CD4-positive, alpha-beta T cell treated with Interleukin-1 beta for 1 hour (primary cell): ENCODE measurements at regions not wholly inside any gene's neighbourhood (a gene's known extent, or its start where the extent isn't known, plus 50 kb on each side); places are given as distances from the start of the nearest gene placed in this dataset.
"Not testable (repeated sequence)": the region's sequence is repeated elsewhere in the genome, so short reads cannot be mapped to it uniquely, and the experiment has no call there.

ENCODE experiments used
- DNase-seq, 2 donors: peaks; one replicate each; pipeline ENCODE4 v3.0.0-alpha.2; 2020 to 2022

DNA sequence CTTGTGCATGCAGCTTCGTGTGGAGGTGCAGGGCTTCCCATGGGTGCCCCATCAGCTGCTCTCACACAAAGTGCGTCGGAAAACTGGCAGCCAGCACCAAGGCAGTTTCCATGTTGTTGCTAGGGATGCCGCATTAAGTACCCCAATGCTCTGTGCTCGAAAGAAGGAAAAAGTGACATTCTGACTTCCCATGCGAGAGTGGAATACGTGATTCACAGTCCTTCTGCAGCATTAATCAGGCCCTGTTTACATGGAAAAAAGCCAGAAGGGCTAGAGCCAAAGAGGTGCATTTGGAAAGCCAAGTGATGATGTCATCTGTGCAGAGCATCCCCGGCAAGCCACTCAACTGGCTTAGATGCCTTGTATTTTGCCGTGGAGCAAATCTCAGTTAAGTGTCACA, 258.3 kb downstream of the GATA3 start:
- no peak for DNase-seq

DNA sequence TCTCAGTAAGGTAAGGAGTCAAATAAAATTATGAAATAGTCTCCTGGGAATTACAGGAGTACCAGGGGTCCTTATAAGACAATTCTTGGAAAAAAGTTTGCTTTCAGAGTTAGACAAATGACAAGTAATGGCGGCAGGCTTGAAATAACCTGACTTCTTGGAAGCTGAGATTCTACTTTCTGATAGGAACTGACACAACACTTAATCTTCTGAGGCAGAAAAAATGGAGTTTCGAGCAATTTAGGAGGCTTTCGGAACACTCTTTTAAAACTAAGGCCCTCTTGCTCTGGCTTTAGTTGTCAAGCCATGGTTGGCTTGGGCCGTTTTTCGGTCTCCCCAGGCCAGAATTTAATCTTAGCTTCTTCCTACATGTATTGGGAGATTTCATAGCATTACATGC, 260.0 kb downstream of the GATA3 start:
- no peak for DNase-seq

DNA sequence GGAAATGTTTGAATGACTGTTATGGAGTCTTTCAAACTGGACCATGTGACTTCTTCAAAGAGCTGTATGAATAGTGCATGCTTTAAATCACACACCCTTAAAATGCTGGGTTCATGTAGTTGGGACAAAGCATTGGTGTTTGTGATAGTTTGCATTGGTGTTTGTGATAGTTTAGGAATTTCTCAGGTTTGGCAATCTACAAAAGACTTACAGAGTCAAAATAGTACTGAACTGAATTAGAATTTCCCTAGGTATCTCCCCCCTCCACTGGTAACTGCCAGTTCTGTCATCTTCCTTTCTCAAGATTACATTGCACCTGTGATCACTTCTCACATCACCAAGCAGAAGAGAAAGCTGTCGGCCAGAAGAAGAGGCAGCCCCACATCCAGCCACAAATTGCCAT, 261.1 kb downstream of the GATA3 start:
- no peak for DNase-seq

GRCh38 chr10:8316284-8316683, 261.8 kb downstream of the GATA3 start:
- no peak for DNase-seq

GRCh38 chr10:8318429-8318828, 263.9 kb downstream of the GATA3 start:
- not testable (repeated sequence) for DNase-seq

DNA sequence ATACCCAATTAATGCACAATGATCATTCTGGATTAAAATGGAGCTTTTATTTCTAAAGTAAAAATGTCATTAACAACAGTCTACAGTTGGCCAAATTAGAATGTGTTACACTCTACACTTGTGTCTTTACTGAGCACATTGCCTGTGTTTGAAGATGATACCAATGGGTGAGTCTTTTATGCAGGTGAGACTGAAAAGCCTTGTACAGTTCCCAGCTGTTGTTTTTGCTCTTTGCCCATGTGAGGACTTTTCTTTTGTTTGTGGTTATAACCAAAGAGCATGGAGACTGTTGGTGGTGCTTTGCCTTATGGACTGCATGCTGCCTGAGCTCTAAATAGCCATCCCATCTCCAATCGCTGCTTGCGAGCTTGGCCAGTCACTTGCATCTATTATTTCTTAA, 264.5 kb downstream of the GATA3 start:
- no peak for DNase-seq

- DNase-seq = no peak
Observed at GRCh38 chr10:8319704-8320103, 265.2 kb downstream of the GATA3 start.

DNA sequence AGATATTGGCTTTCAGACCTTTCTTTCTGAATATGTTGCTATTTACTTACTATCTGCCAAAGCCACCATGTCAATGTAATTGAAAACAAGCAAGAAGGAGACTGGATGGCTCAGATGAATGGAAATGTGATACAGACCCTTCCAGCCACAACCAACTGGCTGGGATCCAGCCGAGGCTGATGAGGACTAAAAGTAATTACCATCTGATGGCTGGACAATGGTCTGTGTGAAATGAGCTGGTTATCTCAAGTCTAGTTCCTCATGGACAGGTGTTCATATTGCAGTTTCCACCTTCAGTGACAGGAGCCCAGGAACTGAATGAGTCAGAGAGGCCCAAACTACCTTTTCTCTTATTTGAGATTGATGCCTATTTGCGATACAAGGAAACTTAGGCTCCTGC, 267.5 kb downstream of the GATA3 start:
- DNase-seq = no peak

GRCh38 chr10:8323428-8324054, 269.1 kb downstream of the GATA3 start:
- no peak for DNase-seq

DNA sequence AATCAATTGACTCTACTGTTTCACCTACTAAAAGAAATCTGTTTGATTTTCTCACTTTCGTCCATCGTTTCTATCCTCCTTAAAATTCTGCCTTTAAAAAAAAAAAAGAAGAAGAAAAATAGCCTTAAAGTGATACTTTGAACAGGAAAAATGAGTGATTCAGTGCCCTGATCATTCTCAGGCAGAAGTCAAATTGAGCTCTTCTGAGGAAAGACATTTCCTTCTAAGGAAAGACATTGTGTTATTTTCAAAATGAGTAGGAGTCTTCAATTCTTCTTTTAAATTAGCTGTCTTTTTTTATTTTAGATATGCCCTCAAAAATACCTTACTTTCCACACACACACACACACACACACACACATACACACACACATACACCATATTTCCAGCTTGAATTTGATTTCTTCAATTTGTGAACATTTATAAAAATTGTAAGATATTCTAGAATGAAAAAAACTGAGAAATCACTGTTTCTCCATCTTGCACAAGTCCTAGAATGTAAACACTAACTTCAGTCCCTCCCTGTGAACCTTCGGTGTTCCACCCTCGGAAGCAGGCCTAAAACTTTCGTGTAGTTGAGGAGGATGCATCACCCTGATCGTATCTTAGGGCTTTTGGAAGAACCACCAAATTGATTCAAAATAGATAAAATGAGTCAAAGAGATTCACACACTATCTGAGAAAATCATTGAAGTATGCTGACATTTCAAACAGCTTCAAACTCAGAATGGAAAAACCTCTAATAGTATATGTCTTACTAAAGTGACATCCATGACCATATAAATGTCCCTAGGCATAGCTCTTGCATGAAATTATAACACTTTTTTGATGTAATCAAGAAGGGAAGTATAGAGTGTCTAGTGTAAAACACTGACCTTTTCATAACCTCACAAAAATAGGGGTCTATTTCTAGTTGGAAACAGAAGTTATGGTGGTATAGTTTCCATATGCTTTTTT, 270.8 kb downstream of the GATA3 start:
- no peak for DNase-seq

DNA sequence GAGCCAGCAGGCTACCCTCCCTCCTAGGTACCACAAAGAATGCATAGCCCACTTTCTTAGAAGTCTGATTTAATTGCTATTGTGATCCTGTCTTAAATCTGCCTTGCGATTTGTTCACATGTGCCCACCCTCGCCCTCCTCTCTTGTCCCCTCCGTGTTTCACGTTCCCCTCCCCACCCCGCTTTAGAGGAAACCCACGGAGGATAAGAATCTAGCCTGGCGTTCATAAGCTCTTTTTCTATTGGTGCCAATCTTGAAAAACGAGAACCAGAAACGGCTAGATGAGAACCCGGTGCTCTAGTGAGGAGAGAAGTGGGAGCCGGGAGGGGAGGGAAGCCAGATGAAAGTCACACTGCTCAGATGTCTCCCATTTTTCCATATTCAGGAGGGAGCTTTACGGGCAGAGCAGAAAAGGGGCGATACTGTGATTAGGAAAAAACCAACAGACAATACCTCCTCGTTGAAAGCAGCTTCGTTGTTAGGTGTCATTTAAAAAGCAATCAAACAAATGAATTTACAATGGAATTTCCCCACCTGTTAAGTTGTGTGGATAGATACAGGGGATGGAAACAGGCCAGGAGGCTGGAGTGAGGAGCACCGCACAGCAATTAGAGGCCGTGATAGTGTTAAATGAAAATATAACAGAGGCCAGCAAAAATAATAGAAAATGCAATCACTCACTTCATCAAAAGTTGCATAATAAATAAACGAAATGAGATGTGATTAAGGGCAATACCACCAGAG, 272.1 kb downstream of the GATA3 start:
- no peak for DNase-seq

DNA sequence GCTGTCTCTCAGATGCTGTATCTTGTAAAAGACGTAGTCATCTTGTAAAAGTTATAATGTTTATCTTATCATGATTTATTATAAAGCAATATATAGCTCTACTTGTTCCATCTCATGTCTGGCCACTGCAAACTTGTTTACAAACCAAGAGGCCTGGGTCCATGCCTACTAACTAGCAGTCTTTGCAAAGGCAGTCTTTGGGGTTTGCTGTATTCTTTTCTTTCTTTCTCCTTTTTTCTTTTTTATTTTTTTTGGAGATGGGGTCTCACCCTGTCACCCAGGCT, 272.6 kb downstream of the GATA3 start:
- no peak for DNase-seq

DNA sequence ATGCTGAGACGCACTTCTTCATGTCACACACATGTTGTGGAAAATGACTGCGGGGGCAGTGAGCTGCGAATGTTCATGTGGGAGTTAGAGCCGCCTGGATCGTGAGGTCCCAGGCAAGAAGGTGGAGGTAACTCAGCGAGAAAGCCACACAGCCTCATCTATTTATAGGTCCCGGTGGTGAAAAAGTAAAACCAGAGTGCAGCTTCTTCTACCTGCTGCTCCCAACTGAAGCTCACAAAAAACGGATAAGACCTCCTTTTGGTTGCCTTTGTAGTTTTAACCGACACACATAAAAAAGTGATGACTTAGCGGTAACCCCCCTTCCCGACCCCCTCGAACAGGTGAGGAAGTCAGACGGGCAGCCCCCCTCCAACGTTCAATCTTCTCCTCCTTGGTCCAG, 276.9 kb downstream of the GATA3 start:
- DNase-seq = peak; percentile 11 to 58

DNA sequence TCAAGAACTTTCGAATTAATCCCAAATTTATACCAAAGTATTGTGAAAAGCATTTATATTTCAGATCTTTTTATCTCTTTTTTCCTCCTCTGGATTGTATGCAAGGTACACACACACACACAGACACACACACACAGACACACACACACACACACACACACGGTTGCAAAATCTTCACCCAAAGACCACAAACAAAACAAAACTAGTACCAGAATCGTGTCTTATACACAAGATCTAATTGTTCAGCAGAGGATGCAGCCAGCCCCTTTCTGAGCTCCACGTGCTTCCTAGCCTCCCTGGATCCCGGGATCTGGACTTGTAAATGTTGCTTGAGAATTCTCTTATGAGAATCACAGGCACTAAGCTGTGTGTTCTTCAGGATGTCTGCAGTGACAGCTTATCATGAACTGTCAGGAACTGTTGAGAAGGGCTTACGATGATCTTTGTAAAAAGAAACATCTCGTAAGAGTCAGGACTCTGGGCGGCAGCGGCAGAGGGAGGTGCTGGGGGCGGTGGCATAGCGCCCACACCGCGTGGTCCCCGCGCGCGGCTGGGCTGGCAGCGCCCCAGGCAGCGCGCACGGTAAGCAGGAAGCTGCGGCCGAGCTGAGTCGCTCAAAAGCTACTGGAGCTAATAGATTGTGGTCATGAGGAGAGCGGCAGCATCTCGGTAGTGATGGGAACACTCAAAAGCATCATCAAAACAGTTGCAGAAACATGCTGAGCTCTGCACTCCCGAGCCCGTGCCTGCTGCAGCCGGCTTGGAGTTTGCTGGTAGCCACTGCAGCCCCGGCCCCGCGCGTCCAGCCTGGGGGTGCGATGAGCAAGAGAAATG, 277.6 kb downstream of the GATA3 start:
- peak; percentile 91 to 92 for DNase-seq

GRCh38 chr10:8332730-8333111, 278.2 kb downstream of the GATA3 start:
- DNase-seq = no peak

DNA sequence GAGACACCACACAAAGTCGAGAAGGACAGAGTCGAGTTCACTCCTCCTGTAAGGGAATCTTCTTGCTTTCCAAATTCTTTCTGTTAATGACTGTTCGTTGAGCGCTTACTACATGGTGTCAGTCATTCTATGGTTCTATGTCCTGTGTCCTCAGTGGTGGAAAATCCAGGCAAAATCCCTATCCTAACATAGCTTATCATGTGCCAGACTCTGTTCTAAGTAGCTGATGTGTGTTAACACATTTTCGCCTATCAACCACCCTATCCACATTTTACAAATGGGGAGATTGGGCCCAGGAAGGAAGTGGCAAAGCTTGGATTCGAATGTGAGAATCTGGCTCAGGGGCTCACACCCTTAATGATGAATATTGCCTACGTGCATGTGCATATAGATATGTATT, 280.1 kb downstream of the GATA3 start:
- no peak for DNase-seq

DNA sequence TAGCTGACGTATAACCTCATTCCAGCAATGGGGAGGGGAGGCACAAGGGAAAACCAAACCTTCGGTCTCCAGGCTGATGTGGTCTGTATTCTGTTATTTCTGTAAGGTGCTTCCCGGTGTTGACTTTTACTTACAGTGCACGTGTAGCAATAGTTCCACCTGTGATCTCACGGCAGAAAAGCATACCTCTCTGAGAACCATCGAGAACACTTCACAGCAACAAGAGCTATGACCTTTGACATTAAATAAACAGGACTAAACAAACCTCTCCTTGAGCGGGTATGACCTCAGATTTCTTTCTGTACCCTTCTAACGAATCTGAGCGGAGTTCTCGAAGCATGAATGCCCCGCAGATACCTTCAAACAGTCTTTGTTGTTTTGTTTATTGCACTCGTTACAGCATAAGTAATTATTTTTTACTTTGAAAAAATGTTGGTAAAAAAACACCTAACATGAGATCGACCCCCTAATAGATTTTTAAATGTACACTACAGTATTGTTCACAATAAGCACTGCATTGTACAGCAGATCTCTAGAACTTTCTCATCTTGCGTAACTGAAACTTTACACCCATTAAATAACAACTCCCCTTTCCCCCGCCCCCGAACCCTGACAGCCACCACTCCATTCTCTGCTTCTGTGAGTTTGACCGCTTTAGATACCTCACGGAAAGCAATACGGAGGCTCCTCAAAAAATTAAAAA, 282.3 kb downstream of the GATA3 start:
- no peak for DNase-seq

DNA sequence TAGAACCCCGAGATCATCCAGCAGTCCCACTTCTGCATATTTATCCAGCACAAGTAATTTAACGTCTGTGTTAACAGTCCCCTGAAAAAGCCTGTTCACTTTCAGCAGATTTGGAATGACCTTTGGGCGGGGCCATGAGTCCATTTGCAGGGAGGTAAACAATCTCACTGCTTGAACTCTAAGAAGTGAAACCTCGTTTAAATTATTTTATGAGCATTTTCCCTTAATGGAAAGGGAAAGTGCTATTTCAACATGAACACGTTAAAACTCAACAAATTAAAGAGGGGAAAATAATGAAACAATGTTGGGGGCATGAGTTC, 282.8 kb downstream of the GATA3 start:
- no peak for DNase-seq

GRCh38 chr10:8338177-8338766, 283.8 kb downstream of the GATA3 start:
- DNase-seq = no peak

GRCh38 chr10:8344756-8345155, 290.3 kb downstream of the GATA3 start:
- DNase-seq = no peak

- DNase-seq = no peak
Observed at GRCh38 chr10:8346861-8347260, 292.4 kb downstream of the GATA3 start.

DNA sequence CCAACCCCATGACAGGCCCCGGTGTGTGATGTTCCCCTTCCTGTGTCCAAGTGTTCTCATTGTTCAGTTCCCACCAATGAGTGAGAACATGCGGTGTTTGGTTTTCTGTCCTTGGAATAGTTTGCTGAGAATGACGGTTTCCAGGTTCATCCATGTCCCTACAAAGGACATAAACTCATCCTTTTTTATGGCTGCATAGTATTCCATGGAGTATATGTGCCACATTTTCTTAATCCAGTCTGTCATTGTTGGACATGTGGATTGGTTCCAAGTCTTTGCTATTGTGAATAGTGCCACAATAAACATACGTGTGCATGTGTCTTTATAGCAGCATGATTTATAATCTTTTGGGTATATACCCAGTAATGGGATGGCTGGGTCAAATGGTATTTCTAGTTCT, 293.1 kb downstream of the GATA3 start:
- DNase-seq = not testable (repeated sequence)
